GM12891 (cell line): ENCODE measurements at regions not wholly inside any gene's neighbourhood (a gene's known extent, or its start where the extent isn't known, plus 50 kb on each side); places are given as distances from the start of the nearest gene placed in this dataset.

Source experiments
- DNase-seq: peaks from one replicate; pipeline ENCODE4 v3.0.0; 2011; ENCODE audit warnings: low spot score; ENCODE audit not compliant: insufficient read length
- FAIRE-seq: peaks from 2 replicates; lab custom pipeline; 2011; peaks lifted over from hg19 to GRCh38; lab: Jason Lieb, UNC
- PAX5 ChIP-seq: IDR thresholded peaks from 2 replicates; pipeline ENCODE4 v1.6.1; 2011; ENCODE audit warnings: low read length, moderate library complexity, mild to moderate bottlenecking; ENCODE audit not compliant: insufficient read depth, severe bottlenecking
- POLR2A ChIP-seq: IDR thresholded peaks from 2 replicates; pipeline ENCODE4 v1.6.1; 2011; ENCODE audit warnings: low read depth, low read length, control low read depth
- POLR2AphosphoS5 ChIP-seq: IDR thresholded peaks from 2 replicates; pipeline ENCODE4 v1.6.1; 2011; ENCODE audit warnings: low read depth, low read length, control low read depth
- POU2F2 ChIP-seq: IDR thresholded peaks from 2 replicates; pipeline ENCODE4 v1.6.1; 2011; ENCODE audit warnings: low read depth, mild to moderate bottlenecking, control low read depth, low read length, moderate library complexity
- SPI1 ChIP-seq: IDR thresholded peaks from 2 replicates; pipeline ENCODE4 v1.6.1; 2011; ENCODE audit warnings: low read depth, low read length, control low read depth
- TAF1 ChIP-seq: IDR thresholded peaks from 2 replicates; pipeline ENCODE4 v1.6.1; 2011; ENCODE audit warnings: low read depth, low read length, control low read depth

- no peak for DNase-seq
Measured at GRCh38 chr3:24595796-24596195, 101.1 kb upstream of the THRB start.

GRCh38 chr3:24596626-24597025 is 102.0 kb upstream of the THRB start:
- DNase-seq (no peak), FAIRE-seq (no peak)
- no peak for TF ChIP-seq POLR2AphosphoS5
- TF ChIP-seq POU2F2: no peak
- TF ChIP-seq TAF1: no peak
- TF ChIP-seq PAX5: no peak
- no peak for TF ChIP-seq POLR2A
- TF ChIP-seq SPI1: no peak

More at GRCh38 chr3:24595796-24596195, 101.1 kb upstream of the THRB start:
- no peak for FAIRE-seq
- TF ChIP-seq SPI1 (no peak), POLR2A (no peak)

- no peak for TF ChIP-seq SPI1
- TF ChIP-seq POLR2AphosphoS5: no peak
- TF ChIP-seq PAX5: no peak
- TF ChIP-seq POLR2A: no peak
- TF ChIP-seq POU2F2: no peak
- no peak for TF ChIP-seq TAF1
- no peak for FAIRE-seq
- DNase-seq: no peak
Measured at GRCh38 chr3:24598695-24599470, 104.2 kb upstream of the THRB start.

GRCh38 chr3:24601066-24601939 is 106.7 kb upstream of the THRB start:
- no peak for DNase-seq
- TF ChIP-seq POLR2AphosphoS5 (no peak), POU2F2 (no peak), TAF1 (no peak), PAX5 (no peak), POLR2A (no peak), SPI1 (no peak)
- FAIRE-seq: no peak

- TF ChIP-seq POLR2A: no peak
- no peak for TF ChIP-seq POLR2AphosphoS5
- TF ChIP-seq PAX5: no peak
- TF ChIP-seq POU2F2: no peak
- TF ChIP-seq TAF1: no peak
- no peak for TF ChIP-seq SPI1
- DNase-seq (no peak), FAIRE-seq (no peak)
Measured at GRCh38 chr3:24604215-24604614, 109.6 kb upstream of the THRB start.

- no peak for DNase-seq
- FAIRE-seq: no peak
- no peak for TF ChIP-seq POLR2A
- TF ChIP-seq TAF1: no peak
- no peak for TF ChIP-seq POLR2AphosphoS5
- TF ChIP-seq SPI1: no peak
- no peak for TF ChIP-seq POU2F2
- TF ChIP-seq PAX5: no peak
Measured at GRCh38 chr3:24605511-24606028, 110.9 kb upstream of the THRB start.

- FAIRE-seq (no peak), DNase-seq (no peak)
- TF ChIP-seq PAX5: no peak
- no peak for TF ChIP-seq TAF1
- no peak for TF ChIP-seq POLR2AphosphoS5
- TF ChIP-seq POU2F2: no peak
- no peak for TF ChIP-seq SPI1
- no peak for TF ChIP-seq POLR2A
Measured at GRCh38 chr3:24607281-24607680, 112.6 kb upstream of the THRB start.

GRCh38 chr3:24608701-24609390 is 114.2 kb upstream of the THRB start:
- no peak for DNase-seq
- no peak for FAIRE-seq
- TF ChIP-seq POU2F2: no peak
- TF ChIP-seq POLR2AphosphoS5: no peak
- TF ChIP-seq PAX5: no peak
- TF ChIP-seq SPI1: no peak
- TF ChIP-seq TAF1: no peak
- no peak for TF ChIP-seq POLR2A

GRCh38 chr3:24614359-24614758 is 119.7 kb upstream of the THRB start:
- TF ChIP-seq POLR2AphosphoS5: no peak
- no peak for TF ChIP-seq POLR2A
- TF ChIP-seq POU2F2: no peak
- TF ChIP-seq PAX5: no peak
- no peak for TF ChIP-seq TAF1
- TF ChIP-seq SPI1: no peak
- DNase-seq: no peak
- FAIRE-seq: no peak
